Astrocyte (in vitro differentiated cells and primary cell): ENCODE measurements at regions not wholly inside any gene's neighbourhood (a gene's known extent, or its start where the extent isn't known, plus 50 kb on each side); places are given as distances from the start of the nearest gene placed in this dataset.

Source experiments
- DNase-seq: peaks from one replicate; pipeline ENCODE4 v3.0.0-alpha.2; 2010; ENCODE audit warnings: low read depth
- FAIRE-seq: peaks from 2 replicates; lab custom pipeline; 2011; peaks lifted over from hg19 to GRCh38; lab: Jason Lieb, UNC
- H2AFZ ChIP-seq: 2 replicates; pipeline ENCODE4 v1.6.0; 2012; ENCODE audit warnings: low read depth, low read length, inconsistent platforms
- H3K27ac ChIP-seq: 2 replicates; pipeline ENCODE4 v1.5.1; 2011; ENCODE audit warnings: low read depth, low read length, inconsistent platforms
- H3K27me3 ChIP-seq: 2 replicates; pipeline ENCODE4 v1.6.0; 2011; ENCODE audit warnings: low read length, inconsistent platforms; ENCODE audit not compliant: insufficient read depth
- H3K36me3 ChIP-seq: 2 replicates; pipeline ENCODE4 v1.5.1; 2011; ENCODE audit warnings: low read length, inconsistent platforms; ENCODE audit not compliant: insufficient read depth
- H3K4me1 ChIP-seq: 2 replicates; pipeline ENCODE4 v1.5.1; 2011; ENCODE audit warnings: low read length, inconsistent platforms; ENCODE audit not compliant: insufficient read depth
- H3K4me2 ChIP-seq: 2 replicates; pipeline ENCODE4 v1.6.0; 2012; ENCODE audit warnings: low read length, inconsistent platforms
- H3K4me3 ChIP-seq: 2 replicates; pipeline ENCODE4 v1.5.1; 2011; ENCODE audit warnings: low read depth, mild to moderate bottlenecking, low read length, inconsistent platforms; ENCODE audit not compliant: insufficient read depth
- H3K79me2 ChIP-seq: 2 replicates; pipeline ENCODE4 v1.6.0; 2012; ENCODE audit warnings: mild to moderate bottlenecking, low read length, inconsistent platforms; ENCODE audit not compliant: insufficient read depth
- H3K9ac ChIP-seq: 2 replicates; pipeline ENCODE4 v1.6.0; 2012; ENCODE audit warnings: mild to moderate bottlenecking, low read length, inconsistent platforms
- H3K9me3 ChIP-seq: 2 replicates; pipeline ENCODE4 v1.5.1; 2012; ENCODE audit warnings: low read depth, mild to moderate bottlenecking, low read length, inconsistent platforms; ENCODE audit not compliant: insufficient read depth
- H4K20me1 ChIP-seq: 2 replicates; pipeline ENCODE4 v1.6.0; 2012; ENCODE audit warnings: low read length, inconsistent platforms; ENCODE audit not compliant: insufficient read depth
- H3K27ac Mint-ChIP-seq: one replicate; pipeline ENCODE4 v1.8.0; 2021; ENCODE audit warnings: mild to moderate bottlenecking, mixed read lengths; ENCODE audit not compliant: unreplicated experiment
- H3K27me3 Mint-ChIP-seq: one replicate; pipeline ENCODE4 v1.8.0; 2021; ENCODE audit warnings: low read depth, mixed read lengths; ENCODE audit not compliant: unreplicated experiment
- H3K36me3 Mint-ChIP-seq: one replicate; pipeline ENCODE4 v1.8.0; 2021; ENCODE audit warnings: low read depth, mixed read lengths; ENCODE audit not compliant: unreplicated experiment
- H3K4me1 Mint-ChIP-seq: one replicate; pipeline ENCODE4 v1.8.0; 2021; ENCODE audit warnings: low read depth, mixed read lengths; ENCODE audit not compliant: unreplicated experiment
- H3K4me3 Mint-ChIP-seq: one replicate; pipeline ENCODE4 v1.8.0; 2021; ENCODE audit warnings: mild to moderate bottlenecking, moderate library complexity, mixed read lengths; ENCODE audit not compliant: unreplicated experiment
- H3K9me3 Mint-ChIP-seq: one replicate; pipeline ENCODE4 v1.8.0; 2021; ENCODE audit warnings: mild to moderate bottlenecking, mixed read lengths; ENCODE audit not compliant: unreplicated experiment
- CTCF ChIP-seq: IDR thresholded peaks from 2 replicates; pipeline ENCODE4 v1.5.1; 2011; ENCODE audit warnings: low read depth, mild to moderate bottlenecking, inconsistent platforms, low read length, moderate library complexity; ENCODE audit not compliant: insufficient read depth
- EZH2 ChIP-seq: IDR thresholded peaks from 2 replicates; pipeline ENCODE4 v1.6.1; 2012; ENCODE audit warnings: mild to moderate bottlenecking, low read length, inconsistent platforms; ENCODE audit not compliant: insufficient read depth

GRCh38 chrX:51420610-51421009 lies 75.8 kb downstream of the NUDT11 start:
- Mint-ChIP-seq H3K36me3 (no peaks in the 10 kb centered on the region), H3K4me3 (no peak overlapping the region), H3K27me3 (no peaks in the 10 kb centered on the region), H3K9me3 (no peaks in the 10 kb centered on the region), H3K4me1 (no peaks in the 10 kb centered on the region), H3K27ac (no peak overlapping the region)
- peak; percentile 54 for FAIRE-seq
- H3K27ac ChIP-seq = no peak overlapping the region
- H3K27me3 ChIP-seq = no peaks in the 10 kb centered on the region
- TF ChIP-seq CTCF = peak; percentile 60
- TF ChIP-seq EZH2 = no peak
- H3K9me3 ChIP-seq = no peaks in the 10 kb centered on the region
- no peaks in the 10 kb centered on the region for H3K79me2 ChIP-seq
- H2AFZ ChIP-seq = no peak overlapping the region
- H3K9ac ChIP-seq = no peak overlapping the region
- no peaks in the 10 kb centered on the region for H3K4me1 ChIP-seq
- H4K20me1 ChIP-seq = no peaks in the 10 kb centered on the region
- no peaks in the 10 kb centered on the region for H3K36me3 ChIP-seq
- DNase-seq = peak; percentile 13
- H3K4me2 ChIP-seq = no peak overlapping the region
- no peak overlapping the region for H3K4me3 ChIP-seq

GRCh38 chrX:51408462-51408861 lies 75.8 kb downstream of the NUDT10 start:
- H3K4me3 ChIP-seq = no peak overlapping the region
- H3K27ac Mint-ChIP-seq = no peak overlapping the region
- H2AFZ ChIP-seq = no peak overlapping the region
- H3K4me2 ChIP-seq = no peak overlapping the region
- H3K4me1 Mint-ChIP-seq = no peaks in the 10 kb centered on the region
- no peaks in the 10 kb centered on the region for H3K36me3 Mint-ChIP-seq
- H3K9me3 ChIP-seq = no peaks in the 10 kb centered on the region
- no peaks in the 10 kb centered on the region for H4K20me1 ChIP-seq
- DNase-seq (no peak), FAIRE-seq (no peak)
- H3K4me3 Mint-ChIP-seq = no peak overlapping the region
- H3K9ac ChIP-seq = no peak overlapping the region
- H3K79me2 ChIP-seq = no peaks in the 10 kb centered on the region
- H3K27ac ChIP-seq = no peak overlapping the region
- TF ChIP-seq CTCF (no peak), EZH2 (no peak)
- H3K36me3 ChIP-seq = no peaks in the 10 kb centered on the region
- no peaks in the 10 kb centered on the region for H3K27me3 ChIP-seq
- H3K27me3 Mint-ChIP-seq = peaks cover 2% of the 10 kb centered on the region
- no peaks in the 10 kb centered on the region for H3K9me3 Mint-ChIP-seq
- H3K4me1 ChIP-seq = no peaks in the 10 kb centered on the region

GRCh38 chrX:51407520-51408409 lies 75.1 kb downstream of the NUDT10 start:
- no peaks in the 10 kb centered on the region for H3K9me3 Mint-ChIP-seq
- Histone ChIP-seq H3K9me3 (no peaks in the 10 kb centered on the region), H3K79me2 (no peaks in the 10 kb centered on the region), H3K4me1 (no peaks in the 10 kb centered on the region), H3K4me3 (no peak overlapping the region), H3K27me3 (no peaks in the 10 kb centered on the region), H3K36me3 (no peaks in the 10 kb centered on the region), H4K20me1 (no peaks in the 10 kb centered on the region), H2AFZ (no peak overlapping the region), H3K27ac (no peak overlapping the region), H3K4me2 (no peak overlapping the region), H3K9ac (no peak overlapping the region)
- no peaks in the 10 kb centered on the region for H3K4me1 Mint-ChIP-seq
- no peak overlapping the region for H3K4me3 Mint-ChIP-seq
- H3K27ac Mint-ChIP-seq = no peak overlapping the region
- no peak for TF ChIP-seq EZH2
- TF ChIP-seq CTCF = no peak
- FAIRE-seq (no peak), DNase-seq (no peak)
- peaks cover 2% of the 10 kb centered on the region for H3K27me3 Mint-ChIP-seq
- H3K36me3 Mint-ChIP-seq = no peaks in the 10 kb centered on the region
